Activated CD4-positive, alpha-beta T cell treated with anti-CD3 and anti-CD28 coated beads, Interleukin-10, Interleukin-2, amounts not matched to agents 100 ng/mL and 50 ng/mL, durations not matched to agents 16 hours and 8 hours (primary cell): ENCODE measurements at regions not wholly inside any gene's neighbourhood (a gene's known extent, or its start where the extent isn't known, plus 50 kb on each side); places are given as distances from the start of the nearest gene placed in this dataset.
"Not testable (repeated sequence)": the region's sequence is repeated elsewhere in the genome, so short reads cannot be mapped to it uniquely, and the experiment has no call there.

ENCODE experiments used
- DNase-seq: peaks from one replicate; pipeline ENCODE4 v3.0.0-alpha.2; 2020

GRCh38 chr9:41367301-41367700 is 178.2 kb upstream of the ZNG1F start:
- not testable (repeated sequence) for DNase-seq

- DNase-seq: not testable (repeated sequence)
Observed at GRCh38 chr9:41361790-41362189, 172.7 kb upstream of the ZNG1F start.

- DNase-seq: peak; percentile 25
Observed at GRCh38 chr9:41359116-41359515, 170.0 kb upstream of the ZNG1F start.

- DNase-seq: peak; percentile 89
Observed at GRCh38 chr9:41358682-41359081, 169.6 kb upstream of the ZNG1F start.

- not testable (repeated sequence) for DNase-seq
Observed at GRCh38 chr9:41357918-41358404, 168.8 kb upstream of the ZNG1F start.

- not testable (repeated sequence) for DNase-seq
Observed at GRCh38 chr9:41357350-41357748, 168.2 kb upstream of the ZNG1F start.

GRCh38 chr9:41356588-41357349 is 167.7 kb upstream of the ZNG1F start:
- DNase-seq: peak; percentile 94

- DNase-seq: not testable (repeated sequence)
Observed at GRCh38 chr9:41355712-41356450, 166.8 kb upstream of the ZNG1F start.

GRCh38 chr9:41354978-41355377 is 165.9 kb upstream of the ZNG1F start:
- DNase-seq: not testable (repeated sequence)

- not testable (repeated sequence) for DNase-seq
Observed at GRCh38 chr9:41354060-41354934, 165.2 kb upstream of the ZNG1F start.

GRCh38 chr9:41353026-41353425 is 163.9 kb upstream of the ZNG1F start:
- DNase-seq: not testable (repeated sequence)

- not testable (repeated sequence) for DNase-seq
Observed at GRCh38 chr9:41352390-41352789, 163.3 kb upstream of the ZNG1F start.

GRCh38 chr9:41347893-41348292 is 158.8 kb upstream of the ZNG1F start:
- not testable (repeated sequence) for DNase-seq

GRCh38 chr9:41332562-41332961 is 143.4 kb upstream of the ZNG1F start:
- DNase-seq: not testable (repeated sequence)

- DNase-seq: not testable (repeated sequence)
Observed at GRCh38 chr9:41321277-41321676, 132.2 kb upstream of the ZNG1F start.

GRCh38 chr9:41308953-41309352 is 119.8 kb upstream of the ZNG1F start:
- not testable (repeated sequence) for DNase-seq

- not testable (repeated sequence) for DNase-seq
Observed at GRCh38 chr9:41285744-41286143, 96.6 kb upstream of the ZNG1F start.

- DNase-seq: not testable (repeated sequence)
Observed at GRCh38 chr9:41280299-41281238, 91.5 kb upstream of the ZNG1F start.

- DNase-seq: not testable (repeated sequence)
Observed at GRCh38 chr9:41279437-41279836, 90.3 kb upstream of the ZNG1F start.

- DNase-seq: not testable (repeated sequence)
Observed at GRCh38 chr9:41279033-41279432, 89.9 kb upstream of the ZNG1F start.

- DNase-seq: peak; percentile 88
Observed at GRCh38 chr9:41273549-41274267, 84.6 kb upstream of the ZNG1F start.
